WTC11 (cell line): ENCODE measurements at regions not wholly inside any gene's neighbourhood (a gene's known extent, or its start where the extent isn't known, plus 50 kb on each side); places are given as distances from the start of the nearest gene placed in this dataset.
"Not testable (repeated sequence)": the region's sequence is repeated elsewhere in the genome, so short reads cannot be mapped to it uniquely, and the experiment has no call there.

ENCODE experiments used
- ATAC-seq: fragments of 200-7000 bp; cut with Tn5 transposase; 2 replicates; pipeline ENCODE4 v1.10.0; 2021; ENCODE audit warnings: mild to moderate bottlenecking, moderate library complexity
- CTCF ChIA-PET: fragments of 300-600 bp; sonication (Branson Sonifier 250); formaldehyde crosslinking; loops from one replicate; lab custom pipeline; 2021; ENCODE audit warnings: antibody characterized with exemption; lab: Charles Lee
- POLR2A ChIA-PET: fragments of 350-600 bp; sonication (Branson Sonifier 250); formaldehyde crosslinking; loops from one replicate; lab custom pipeline; 2021; ENCODE audit warnings: antibody characterized with exemption; lab: Charles Lee
- DNase-seq: peaks from one replicate; pipeline ENCODE4 v3.0.0; 2021; ENCODE audit warnings: low spot score
- H3K27ac Mint-ChIP-seq: 2 replicates; pipeline ENCODE4 v1.8.0; 2021; ENCODE audit warnings: mixed read lengths
- H3K27me3 Mint-ChIP-seq: 2 replicates; pipeline ENCODE4 v1.8.0; 2021; ENCODE audit warnings: low read depth, mild to moderate bottlenecking, moderate library complexity, mixed read lengths
- H3K36me3 Mint-ChIP-seq: 2 replicates; pipeline ENCODE4 v1.8.0; 2021; ENCODE audit warnings: mixed read lengths
- H3K4me1 Mint-ChIP-seq: 2 replicates; pipeline ENCODE4 v1.8.0; 2022; ENCODE audit warnings: mixed read lengths
- H3K4me3 Mint-ChIP-seq: 2 replicates; pipeline ENCODE4 v1.8.0; 2021; ENCODE audit warnings: mild to moderate bottlenecking, moderate library complexity, mixed read lengths
- H3K9me3 Mint-ChIP-seq: 2 replicates; pipeline ENCODE4 v1.8.0; 2021; ENCODE audit warnings: mixed read lengths
- ATF3 ChIP-seq: sonication (generic); formaldehyde crosslinking; conservative IDR thresholded peaks from 2 replicates; pipeline ENCODE4 v1.8.1; 2022; ENCODE audit warnings: mild to moderate bottlenecking, missing genetic modification reagents
- CREB1 ChIP-seq: sonication (generic); formaldehyde crosslinking; IDR thresholded peaks from 2 replicates; pipeline ENCODE4 v1.8.0; 2023; ENCODE audit warnings: mild to moderate bottlenecking, missing genetic modification reagents
- CREM ChIP-seq: sonication (generic); formaldehyde crosslinking; IDR thresholded peaks from 2 replicates; pipeline ENCODE4 v1.8.1; 2022; ENCODE audit warnings: mild to moderate bottlenecking, missing genetic modification reagents, moderate library complexity
- ERG ChIP-seq: fragments of 250-450 bp; sonication (Bioruptor Pico); IDR thresholded peaks from 2 replicates; pipeline ENCODE4 v1.8.0; 2021; ENCODE audit warnings: mild to moderate bottlenecking
- ETV6 ChIP-seq: sonication (generic); formaldehyde crosslinking; IDR thresholded peaks from 2 replicates; pipeline ENCODE4 v1.8.1; 2022; ENCODE audit warnings: mild to moderate bottlenecking, missing genetic modification reagents
- FOXJ3 ChIP-seq: sonication (generic); formaldehyde crosslinking; IDR thresholded peaks from 2 replicates; pipeline ENCODE4 v1.9.0; 2021; ENCODE audit warnings: missing genetic modification reagents, mild to moderate bottlenecking, borderline replicate concordance
- GRHL2 ChIP-seq: fragments of 250-450 bp; sonication (Bioruptor Pico); IDR thresholded peaks from 2 replicates; pipeline ENCODE4 v1.8.0; 2022; ENCODE audit warnings: mild to moderate bottlenecking, moderate library complexity; ENCODE audit not compliant: insufficient replicate concordance, severe bottlenecking
- IRF2 ChIP-seq: sonication (generic); formaldehyde crosslinking; IDR thresholded peaks from 2 replicates; pipeline ENCODE4 v1.8.0; 2022; ENCODE audit warnings: low read depth, missing genetic modification reagents, borderline replicate concordance
- MYBL2 ChIP-seq: sonication (generic); formaldehyde crosslinking; IDR thresholded peaks from 2 replicates; pipeline ENCODE4 v1.8.1; 2023; ENCODE audit warnings: mild to moderate bottlenecking, moderate library complexity, missing genetic modification reagents
- NFYB ChIP-seq: sonication (generic); formaldehyde crosslinking; conservative IDR thresholded peaks from 2 replicates; pipeline ENCODE4 v1.8.0; 2022; ENCODE audit warnings: low read depth, missing genetic modification reagents
- NR1H2 ChIP-seq: sonication (generic); formaldehyde crosslinking; IDR thresholded peaks from 2 replicates; pipeline ENCODE4 v1.9.0; 2021; ENCODE audit warnings: mild to moderate bottlenecking, moderate library complexity, missing genetic modification reagents
- PRDM15 ChIP-seq: sonication (generic); formaldehyde crosslinking; IDR thresholded peaks from 2 replicates; pipeline ENCODE4 v1.8.0; 2022; ENCODE audit warnings: missing genetic modification reagents
- TCF7 ChIP-seq: sonication (generic); formaldehyde crosslinking; IDR thresholded peaks from 2 replicates; pipeline ENCODE4 v1.8.0; 2022; ENCODE audit warnings: mild to moderate bottlenecking, low read depth, missing genetic modification reagents, moderate library complexity
- TEAD4 ChIP-seq: sonication (generic); formaldehyde crosslinking; IDR thresholded peaks from 2 replicates; pipeline ENCODE4 v1.8.0; 2022; ENCODE audit warnings: mild to moderate bottlenecking, missing genetic modification reagents
- ZNF423 ChIP-seq: fragments of 250-450 bp; sonication (Bioruptor Pico); IDR thresholded peaks from 2 replicates; pipeline ENCODE4 v2.1.2; 2022; ENCODE audit warnings: mild to moderate bottlenecking, moderate library complexity
- TF ChIP-seq, protein P1 (sequence below): sonication (generic); formaldehyde crosslinking; IDR thresholded peaks from 2 replicates; pipeline ENCODE4 v1.8.1; 2022; ENCODE audit warnings: low read depth, mild to moderate bottlenecking, moderate library complexity, missing genetic modification reagents, borderline replicate concordance
- TF ChIP-seq, protein P2 (sequence below): sonication (generic); formaldehyde crosslinking; IDR thresholded peaks from 2 replicates; pipeline ENCODE4 v1.8.1; 2023; ENCODE audit warnings: mild to moderate bottlenecking, missing genetic modification reagents, moderate library complexity
- TF ChIP-seq, protein P3 (sequence below): sonication (generic); formaldehyde crosslinking; IDR thresholded peaks from 2 replicates; pipeline ENCODE4 v1.8.1; 2023; ENCODE audit warnings: mild to moderate bottlenecking, moderate library complexity, missing genetic modification reagents

DNA sequence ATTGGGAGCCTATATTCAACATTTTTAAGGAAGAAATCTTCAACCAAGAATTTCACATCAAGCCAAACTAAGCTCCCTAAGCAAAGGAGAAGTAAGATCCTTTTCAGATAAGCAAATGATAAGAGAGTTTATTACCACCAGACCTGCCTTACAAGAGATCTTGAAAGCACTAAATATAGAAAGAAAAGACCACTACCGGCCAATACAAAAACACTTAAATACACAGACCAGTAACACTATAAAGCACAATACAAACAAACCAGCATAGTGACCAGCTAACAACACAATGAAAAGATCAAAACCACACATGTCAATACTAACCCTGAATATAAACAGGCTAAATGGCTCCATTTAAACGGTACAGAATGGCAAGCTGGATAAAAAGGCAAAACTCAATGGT lies 165.4 kb downstream of the MRPL39 start:
- no peak overlapping the region for H3K27ac Mint-ChIP-seq
- H3K4me1 Mint-ChIP-seq, result no peaks in the 10 kb centered on the region
- CTCF ChIA-PET, result no interaction called here
- TF ChIP-seq TCF7 (CRISPR knock-in tag), result no peak
- TF ChIP-seq, all 79 proteins: peak for 0
- DNase-seq (no peak), ATAC-seq (no peak)
- peaks cover 3% of the 10 kb centered on the region for H3K27me3 Mint-ChIP-seq
- H3K9me3 Mint-ChIP-seq, result no peaks in the 10 kb centered on the region
- POLR2A ChIA-PET, result no interaction called here
- H3K4me3 Mint-ChIP-seq, result no peak overlapping the region
- no peaks in the 10 kb centered on the region for H3K36me3 Mint-ChIP-seq

GRCh38 chr21:25437465-25437864 lies 169.8 kb downstream of the MRPL39 start:
- ATAC-seq, H3K9me3 Mint-ChIP-seq, H3K27ac Mint-ChIP-seq, H3K4me1 Mint-ChIP-seq, DNase-seq, POLR2A ChIA-PET, H3K36me3 Mint-ChIP-seq, H3K27me3 Mint-ChIP-seq, H3K4me3 Mint-ChIP-seq, CTCF ChIA-PET: not testable (repeated sequence)

DNA sequence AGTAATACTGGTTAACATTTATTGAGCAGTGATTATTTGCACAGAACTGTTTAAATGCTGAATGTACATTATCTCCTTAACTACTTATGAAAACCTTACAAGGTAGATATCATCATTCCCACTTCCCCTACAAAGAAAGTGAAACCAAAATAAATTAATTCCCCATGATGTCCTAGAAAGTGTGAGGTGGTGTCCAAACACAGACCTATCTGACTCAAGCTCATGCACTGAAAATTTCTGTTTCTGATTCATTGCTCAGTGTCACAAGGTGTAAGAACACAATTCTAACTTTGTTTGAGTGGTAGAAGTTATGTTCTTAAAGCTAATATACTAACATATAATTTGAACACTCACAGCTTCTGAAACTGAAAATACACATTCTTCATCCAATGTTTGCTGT lies 178.7 kb downstream of the MRPL39 start:
- Mint-ChIP-seq H3K9me3 (no peaks in the 10 kb centered on the region), H3K27ac (no peak overlapping the region), H3K36me3 (no peaks in the 10 kb centered on the region), H3K27me3 (no peaks in the 10 kb centered on the region; the same call in 1 of the 2 replicates), H3K4me3 (no peak overlapping the region), H3K4me1 (no peaks in the 10 kb centered on the region)
- ChIA-PET POLR2A (no interaction called here), CTCF (no interaction called here)
- TF ChIP-seq ZNF423 (CRISPR knock-in tag) (no peak), CREM (CRISPR knock-in tag) (no peak), ERG (CRISPR knock-in tag) (no peak), CREB1 (no peak), NR1H2 (no peak), GRHL2 (no peak), ETV6 (CRISPR knock-in tag) (no peak), TEAD4 (CRISPR knock-in tag) (no peak), MYBL2 (CRISPR knock-in tag) (no peak), PRDM15 (CRISPR knock-in tag) (no peak), ATF3 (no peak), FOXJ3 (CRISPR knock-in tag) (no peak), IRF2 (CRISPR knock-in tag) (no peak), NFYB (CRISPR knock-in tag) (no peak)
- TF ChIP-seq, protein P1, sequence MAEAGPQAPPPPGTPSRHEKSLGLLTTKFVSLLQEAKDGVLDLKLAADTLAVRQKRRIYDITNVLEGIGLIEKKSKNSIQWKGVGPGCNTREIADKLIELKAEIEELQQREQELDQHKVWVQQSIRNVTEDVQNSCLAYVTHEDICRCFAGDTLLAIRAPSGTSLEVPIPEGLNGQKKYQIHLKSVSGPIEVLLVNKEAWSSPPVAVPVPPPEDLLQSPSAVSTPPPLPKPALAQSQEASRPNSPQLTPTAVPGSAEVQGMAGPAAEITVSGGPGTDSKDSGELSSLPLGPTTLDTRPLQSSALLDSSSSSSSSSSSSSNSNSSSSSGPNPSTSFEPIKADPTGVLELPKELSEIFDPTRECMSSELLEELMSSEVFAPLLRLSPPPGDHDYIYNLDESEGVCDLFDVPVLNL (CRISPR knock-in tag), result no peak
- TF ChIP-seq, protein P2, sequence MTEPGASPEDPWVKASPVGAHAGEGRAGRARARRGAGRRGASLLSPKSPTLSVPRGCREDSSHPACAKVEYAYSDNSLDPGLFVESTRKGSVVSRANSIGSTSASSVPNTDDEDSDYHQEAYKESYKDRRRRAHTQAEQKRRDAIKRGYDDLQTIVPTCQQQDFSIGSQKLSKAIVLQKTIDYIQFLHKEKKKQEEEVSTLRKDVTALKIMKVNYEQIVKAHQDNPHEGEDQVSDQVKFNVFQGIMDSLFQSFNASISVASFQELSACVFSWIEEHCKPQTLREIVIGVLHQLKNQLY (CRISPR knock-in tag), result no peak
- TF ChIP-seq, protein P3, sequence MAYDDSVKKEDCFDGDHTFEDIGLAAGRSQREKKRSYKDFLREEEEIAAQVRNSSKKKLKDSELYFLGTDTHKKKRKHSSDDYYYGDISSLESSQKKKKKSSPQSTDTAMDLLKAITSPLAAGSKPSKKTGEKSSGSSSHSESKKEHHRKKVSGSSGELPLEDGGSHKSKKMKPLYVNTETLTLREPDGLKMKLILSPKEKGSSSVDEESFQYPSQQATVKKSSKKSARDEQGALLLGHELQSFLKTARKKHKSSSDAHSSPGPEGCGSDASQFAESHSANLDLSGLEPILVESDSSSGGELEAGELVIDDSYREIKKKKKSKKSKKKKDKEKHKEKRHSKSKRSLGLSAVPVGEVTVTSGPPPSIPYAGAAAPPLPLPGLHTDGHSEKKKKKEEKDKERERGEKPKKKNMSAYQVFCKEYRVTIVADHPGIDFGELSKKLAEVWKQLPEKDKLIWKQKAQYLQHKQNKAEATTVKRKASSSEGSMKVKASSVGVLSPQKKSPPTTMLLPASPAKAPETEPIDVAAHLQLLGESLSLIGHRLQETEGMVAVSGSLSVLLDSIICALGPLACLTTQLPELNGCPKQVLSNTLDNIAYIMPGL (CRISPR knock-in tag), result no peak
- no peak for ATAC-seq
- no peak for DNase-seq
